IMR-90 (cell line): ENCODE measurements at regions not wholly inside any gene's neighbourhood (a gene's known extent, or its start where the extent isn't known, plus 50 kb on each side); places are given as distances from the start of the nearest gene placed in this dataset.

Experiments used
- ATAC-seq: fragments of 200-7000 bp; cut with Tn5 transposase; 2 replicates; pipeline ENCODE4 v1.9.1; 2020; ENCODE audit warnings: low read depth, mild to moderate bottlenecking, moderate library complexity
- BruUV-seq: library from RNA; stranded (reverse); fragments of 400-500 nt; replicated peaks from 2 replicates; lab custom pipeline; 2021; lab: Mats Ljungman, UMichigan
- CTCF ChIA-PET: fragments of 300-600 bp; formaldehyde crosslinking; extraction: SDS; loops from one replicate; lab custom pipeline; 2021; ENCODE audit warnings: antibody characterized with exemption; lab: Yijun Ruan, JAX
- POLR2A ChIA-PET: fragments of 300-600 bp; sonication (Branson Sonifier 250); formaldehyde crosslinking; loops from one replicate; lab custom pipeline; 2022; ENCODE audit warnings: antibody characterized with exemption; ENCODE audit not compliant: unreplicated experiment; lab: Charles Lee
- DNase-seq: peaks from one replicate; pipeline ENCODE4 v3.0.0; 2013
- H2AFZ ChIP-seq: replicated peaks from 2 replicates; pipeline ENCODE3; 2013; ENCODE audit warnings: low read length, mild to moderate bottlenecking; ENCODE audit not compliant: poor library complexity
- H2AK5ac ChIP-seq: 2 replicates; pipeline ENCODE4 v1.6.1; 2013; ENCODE audit warnings: low read depth, low read length, inconsistent platforms
- H2AK9ac ChIP-seq: replicated peaks from 2 replicates; pipeline ENCODE3; 2013; ENCODE audit warnings: mild to moderate bottlenecking, low read depth, low read length, moderate library complexity; ENCODE audit not compliant: poor library complexity
- H2BK120ac ChIP-seq: 2 replicates; pipeline ENCODE4 v1.6.1; 2013; ENCODE audit warnings: low read depth, low read length, inconsistent platforms
- H2BK15ac ChIP-seq: 3 replicates; pipeline ENCODE4 v1.6.1; 2013; ENCODE audit warnings: low read depth, low read length, inconsistent platforms
- H2BK20ac ChIP-seq: 2 replicates; pipeline ENCODE4 v1.6.1; 2013; ENCODE audit warnings: low read depth, mild to moderate bottlenecking, inconsistent platforms, low read length, moderate library complexity
- H2BK5ac ChIP-seq: 2 replicates; pipeline ENCODE4 v1.6.1; 2013; ENCODE audit warnings: mild to moderate bottlenecking, low read depth, low read length, inconsistent platforms; ENCODE audit not compliant: poor library complexity, severe bottlenecking
- H3K14ac ChIP-seq: replicated peaks from 2 replicates; pipeline ENCODE4 v1.6.1; 2013; ENCODE audit warnings: low read depth, low read length, inconsistent platforms
- H3K18ac ChIP-seq: 2 replicates; pipeline ENCODE4 v1.6.1; 2013; ENCODE audit warnings: low read depth, low read length, control low read depth
- H3K23ac ChIP-seq: 2 replicates; pipeline ENCODE4 v1.6.1; 2013; ENCODE audit warnings: low read depth, low read length, inconsistent platforms
- H3K27ac ChIP-seq: 2 replicates; pipeline ENCODE4 v1.5.1; 2013; ENCODE audit warnings: mild to moderate bottlenecking, control low read depth, low read length; ENCODE audit not compliant: insufficient read depth
- H3K27me3 ChIP-seq: 2 replicates; pipeline ENCODE4 v1.6.1; 2013; ENCODE audit warnings: low read length; ENCODE audit not compliant: control insufficient read depth, insufficient read depth
- H3K36me3 ChIP-seq: 2 replicates; pipeline ENCODE4 v1.6.1; 2013; ENCODE audit warnings: low read length, mixed read lengths; ENCODE audit not compliant: control insufficient read depth, insufficient read depth
- H3K4ac ChIP-seq: 2 replicates; pipeline ENCODE4 v1.6.1; 2013; ENCODE audit warnings: low read depth, low read length, inconsistent platforms
- H3K4me1 ChIP-seq: 2 replicates; pipeline ENCODE4 v1.6.1; 2013; ENCODE audit warnings: low read length, mixed read lengths; ENCODE audit not compliant: control insufficient read depth, insufficient read depth
- H3K4me2 ChIP-seq: 2 replicates; pipeline ENCODE4 v1.6.1; 2013; ENCODE audit warnings: low read depth, mild to moderate bottlenecking, control low read depth, low read length, moderate library complexity
- H3K4me3 ChIP-seq: 2 replicates; pipeline ENCODE4 v1.5.1; 2013; ENCODE audit warnings: low read depth, mild to moderate bottlenecking, control low read depth, low read length, moderate library complexity; ENCODE audit not compliant: insufficient read depth
- H3K56ac ChIP-seq: 2 replicates; pipeline ENCODE4 v1.6.1; 2013; ENCODE audit warnings: low read length, inconsistent platforms; ENCODE audit not compliant: insufficient read depth; ENCODE audit errors: extremely low read depth
- H3K79me1 ChIP-seq, 2 experiments: 2 replicates each; pipeline ENCODE4 v1.6.1; 2013; ENCODE audit warnings: low read length in 2 of 2, inconsistent platforms in 1 of 2, low read depth in 1 of 2
- H3K9ac ChIP-seq: 2 replicates; pipeline ENCODE4 v1.6.1; 2013; ENCODE audit warnings: low read depth, low read length, control low read depth
- H3K9me1 ChIP-seq: 2 replicates; pipeline ENCODE4 v1.6.1; 2013; ENCODE audit warnings: low read length, inconsistent platforms; ENCODE audit not compliant: insufficient read depth
- H3K9me3 ChIP-seq: 2 replicates; pipeline ENCODE4 v1.6.1; 2013; ENCODE audit warnings: low read length; ENCODE audit not compliant: control insufficient read depth, insufficient read depth
- H4K20me1 ChIP-seq: 2 replicates; pipeline ENCODE4 v1.6.1; 2013; ENCODE audit warnings: low read length, inconsistent platforms; ENCODE audit not compliant: insufficient read depth
- H4K5ac ChIP-seq: 2 replicates; pipeline ENCODE4 v1.6.1; 2013; ENCODE audit warnings: mild to moderate bottlenecking, low read depth, low read length, control low read depth
- H4K8ac ChIP-seq, 2 experiments: 2 replicates each; pipeline ENCODE4 v1.6.1; 2013; ENCODE audit warnings: low read depth in 2 of 2, low read length in 2 of 2, control low read depth in 1 of 2, inconsistent platforms in 1 of 2
- H4K91ac ChIP-seq: 2 replicates; pipeline ENCODE4 v1.6.1; 2013; ENCODE audit warnings: low read depth, low read length, inconsistent platforms; ENCODE audit not compliant: insufficient read depth
- BHLHE40 ChIP-seq: fragments of 150-350 bp; IDR thresholded peaks from 2 replicates; pipeline ENCODE4 v1.6.1; 2016; ENCODE audit warnings: mild to moderate bottlenecking, low read depth, low read length
- CEBPB ChIP-seq: IDR thresholded peaks from 2 replicates; pipeline ENCODE4 v1.6.1; 2012; ENCODE audit warnings: low read depth, low read length, improper control_type of control experiment
- CHD1 ChIP-seq: IDR thresholded peaks from 2 replicates; pipeline ENCODE4 v1.6.1; 2012; ENCODE audit warnings: low read depth, low read length, improper control_type of control experiment
- CTCF ChIP-seq: conservative IDR thresholded peaks from 2 replicates; pipeline ENCODE4 v1.5.1; 2012; ENCODE audit warnings: mild to moderate bottlenecking, low read depth, low read length, improper control_type of control experiment
- ELK1 ChIP-seq: fragments of 150-350 bp; IDR thresholded peaks from 2 replicates; pipeline ENCODE4 v1.6.1; 2016; ENCODE audit warnings: low read depth, mild to moderate bottlenecking, low read length, moderate library complexity, borderline replicate concordance
- FOS ChIP-seq: fragments of 150-350 bp; IDR thresholded peaks from 2 replicates; pipeline ENCODE4 v1.6.1; 2016; ENCODE audit warnings: low read depth, low read length
- MAFK ChIP-seq: IDR thresholded peaks from 2 replicates; pipeline ENCODE4 v1.6.1; 2012; ENCODE audit warnings: low read depth, low read length, improper control_type of control experiment
- MAZ ChIP-seq: IDR thresholded peaks from 2 replicates; pipeline ENCODE4 v1.6.1; 2012; ENCODE audit warnings: low read depth, mild to moderate bottlenecking, low read length, improper control_type of control experiment, moderate library complexity, borderline replicate concordance
- MXI1 ChIP-seq: IDR thresholded peaks from 2 replicates; pipeline ENCODE4 v1.6.1; 2012; ENCODE audit warnings: low read depth, mild to moderate bottlenecking, low read length, moderate library complexity, borderline replicate concordance
- NFE2L2 ChIP-seq: fragments of 150-350 bp; IDR thresholded peaks from 2 replicates; pipeline ENCODE4 v1.6.1; 2016; ENCODE audit warnings: low read depth, mild to moderate bottlenecking, low read length
- POLR2A ChIP-seq: IDR thresholded peaks from 2 replicates; pipeline ENCODE4 v1.6.1; 2012; ENCODE audit warnings: mild to moderate bottlenecking, low read depth, low read length
- RAD21 ChIP-seq: IDR thresholded peaks from 2 replicates; pipeline ENCODE4 v1.6.1; 2012; ENCODE audit warnings: low read length, improper control_type of control experiment
- RCOR1 ChIP-seq: IDR thresholded peaks from 2 replicates; pipeline ENCODE4 v1.6.1; 2012; ENCODE audit warnings: mild to moderate bottlenecking, low read length, improper control_type of control experiment; ENCODE audit not compliant: insufficient replicate concordance
- RFX5 ChIP-seq: IDR thresholded peaks from 2 replicates; pipeline ENCODE4 v1.8.0; 2012; ENCODE audit warnings: low read depth, mild to moderate bottlenecking, low read length, moderate library complexity
- SMC3 ChIP-seq: fragments of 150-350 bp; IDR thresholded peaks from 2 replicates; pipeline ENCODE4 v1.6.1; 2016; ENCODE audit warnings: low read depth, mild to moderate bottlenecking, antibody characterized with exemption, low read length, moderate library complexity
- USF2 ChIP-seq: fragments of 150-350 bp; IDR thresholded peaks from 2 replicates; pipeline ENCODE4 v1.6.1; 2017; ENCODE audit warnings: mild to moderate bottlenecking, antibody characterized with exemption, low read length, low read depth
- WGBS, 2 experiments: methylation state at CpG; one replicate each; pipeline versions ENCODE4 v1.1.5 to v1.1.7; 2013; ENCODE audit warnings: missing lambda C conversion rate in 2 of 2; ENCODE audit not compliant: insufficient read length in 1 of 2; ENCODE audit errors: extremely low coverage in 2 of 2; 5-methylcytosine and 5-hydroxymethylcytosine counted together
- dilution Hi-C: fragments of 300-500 bp; cut with HindIII; formaldehyde crosslinking; loops from one replicate; pipeline ENCODE4 v1.14.3; 2018; ENCODE audit warnings: low sequenced_read_pairs; ENCODE audit not compliant: unreplicated experiment
- in situ Hi-C: fragments of 300-500 bp; cut with MboI; formaldehyde crosslinking; loops from 3 replicates; pipeline ENCODE4 v1.14.3; 2019; ENCODE audit warnings: low sequenced_read_pairs, inconsistent platforms, mixed read lengths
- intact Hi-C: fragments of 100-400 bp; cut with micrococcal nuclease; formaldehyde crosslinking; loops from 2 replicates; pipeline ENCODE4 v1.10.0; 2022

- Histone ChIP-seq H2BK5ac (no peak overlapping the region), H3K56ac (no peak overlapping the region), H3K4me3 (no peak overlapping the region), H3K4me1 (no peaks in the 10 kb centered on the region), H2BK20ac (no peak overlapping the region), H3K14ac (no peak overlapping the region), H2AK9ac (no peak overlapping the region), H3K27ac (no peak overlapping the region), H3K4ac (no peak overlapping the region), H3K9ac (no peak overlapping the region), H4K91ac (no peak overlapping the region), H2AK5ac (no peak overlapping the region), H2AFZ (no peak overlapping the region), H3K4me2 (no peak overlapping the region), H4K8ac (no peak overlapping the region), H4K5ac (no peak overlapping the region), H3K79me1 (no peaks in the 10 kb centered on the region), H2BK120ac (no peak overlapping the region), H3K23ac (no peak overlapping the region), H3K9me1 (no peaks in the 10 kb centered on the region), H3K36me3 (no peaks in the 10 kb centered on the region), H4K20me1 (no peaks in the 10 kb centered on the region), H3K18ac (no peak overlapping the region), H2BK15ac (no peak overlapping the region), H3K27me3 (no peaks in the 10 kb centered on the region), H3K9me3 (peaks cover 21% of the 10 kb centered on the region)
- ChIA-PET POLR2A (no interaction called here), CTCF (no interaction called here)
- dilution Hi-C loops, result no loop called here
- BruUV-seq, result no TSS peak
- intact Hi-C loops, result no loop called here
- ATAC-seq (no peak), DNase-seq (no peak)
- TF ChIP-seq NFE2L2, result no peak
- no peak for TF ChIP-seq FOS
- no peak for TF ChIP-seq MXI1
- TF ChIP-seq POLR2A, result no peak
- TF ChIP-seq SMC3, result no peak
- no peak for TF ChIP-seq MAFK
- no peak for TF ChIP-seq RCOR1
- TF ChIP-seq CHD1, result no peak
- TF ChIP-seq CEBPB, result no peak
- no peak for TF ChIP-seq BHLHE40
- TF ChIP-seq USF2, result no peak
- TF ChIP-seq RAD21, result no peak
- TF ChIP-seq ELK1, result no peak
- TF ChIP-seq RFX5, result no peak
- TF ChIP-seq CTCF, result no peak
- no peak for TF ChIP-seq MAZ
- in situ Hi-C loops, result no loop called here
- WGBS, 2 experiments, result no CpG with 5 or more reads among the region's 1 CpG
Observed at GRCh38 chr7:159271781-159272180, 127.1 kb upstream of the VIPR2 start.
